ENCODE measurements at regions not wholly inside any gene's neighbourhood (a gene's known extent, or its start where the extent isn't known, plus 50 kb on each side); places are given as distances from the start of the nearest gene placed in this dataset.

DNA sequence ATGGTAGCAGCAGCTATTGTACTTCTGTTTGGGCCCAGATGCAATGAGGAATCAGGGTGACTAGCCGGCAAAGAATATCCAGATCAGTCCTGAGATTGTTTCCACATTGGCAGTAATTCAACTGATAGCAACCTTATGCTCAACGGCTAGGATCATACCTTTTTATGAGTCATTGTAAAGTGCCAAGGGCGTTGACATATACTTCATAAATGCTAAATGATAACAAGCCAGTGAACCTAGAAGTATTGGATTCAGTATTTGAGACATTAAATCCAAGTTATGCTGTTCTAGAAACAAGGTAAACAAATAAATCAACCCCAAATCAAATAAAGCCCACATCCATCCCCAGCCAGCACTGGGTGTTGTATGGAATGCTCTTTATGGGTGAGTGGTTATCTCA lies 207.1 kb upstream of the ZFHX3 start:
- intact Hi-C loops (cut with DNase I), result no loop called here
- 82 to 87% (median 85%) methylated on average over 3 of the region's 3 CpGs for WGBS, 3 donors
- no peaks in the 10 kb centered on the region for H3K4me1 ChIP-seq
- no peaks in the 10 kb centered on the region for H3K36me3 ChIP-seq (ENCODE audit: insufficient read depth in 1 of 2, low read depth in 1 of 2)
- DNase-seq, result no peak
- ATAC-seq, result no peak
- no peak overlapping the region for H3K27ac ChIP-seq
- H3K9me3 ChIP-seq, result no peaks in the 10 kb centered on the region
- no peak overlapping the region for H3K4me3 ChIP-seq
- TF ChIP-seq, protein P1, sequence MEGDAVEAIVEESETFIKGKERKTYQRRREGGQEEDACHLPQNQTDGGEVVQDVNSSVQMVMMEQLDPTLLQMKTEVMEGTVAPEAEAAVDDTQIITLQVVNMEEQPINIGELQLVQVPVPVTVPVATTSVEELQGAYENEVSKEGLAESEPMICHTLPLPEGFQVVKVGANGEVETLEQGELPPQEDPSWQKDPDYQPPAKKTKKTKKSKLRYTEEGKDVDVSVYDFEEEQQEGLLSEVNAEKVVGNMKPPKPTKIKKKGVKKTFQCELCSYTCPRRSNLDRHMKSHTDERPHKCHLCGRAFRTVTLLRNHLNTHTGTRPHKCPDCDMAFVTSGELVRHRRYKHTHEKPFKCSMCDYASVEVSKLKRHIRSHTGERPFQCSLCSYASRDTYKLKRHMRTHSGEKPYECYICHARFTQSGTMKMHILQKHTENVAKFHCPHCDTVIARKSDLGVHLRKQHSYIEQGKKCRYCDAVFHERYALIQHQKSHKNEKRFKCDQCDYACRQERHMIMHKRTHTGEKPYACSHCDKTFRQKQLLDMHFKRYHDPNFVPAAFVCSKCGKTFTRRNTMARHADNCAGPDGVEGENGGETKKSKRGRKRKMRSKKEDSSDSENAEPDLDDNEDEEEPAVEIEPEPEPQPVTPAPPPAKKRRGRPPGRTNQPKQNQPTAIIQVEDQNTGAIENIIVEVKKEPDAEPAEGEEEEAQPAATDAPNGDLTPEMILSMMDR (IDR thresholded peaks at IDR 0.05), result no peak
- no peaks in the 10 kb centered on the region for H3K27me3 ChIP-seq (ENCODE audit: insufficient read depth in 3 of 3, low read length in 2 of 3)

DNA sequence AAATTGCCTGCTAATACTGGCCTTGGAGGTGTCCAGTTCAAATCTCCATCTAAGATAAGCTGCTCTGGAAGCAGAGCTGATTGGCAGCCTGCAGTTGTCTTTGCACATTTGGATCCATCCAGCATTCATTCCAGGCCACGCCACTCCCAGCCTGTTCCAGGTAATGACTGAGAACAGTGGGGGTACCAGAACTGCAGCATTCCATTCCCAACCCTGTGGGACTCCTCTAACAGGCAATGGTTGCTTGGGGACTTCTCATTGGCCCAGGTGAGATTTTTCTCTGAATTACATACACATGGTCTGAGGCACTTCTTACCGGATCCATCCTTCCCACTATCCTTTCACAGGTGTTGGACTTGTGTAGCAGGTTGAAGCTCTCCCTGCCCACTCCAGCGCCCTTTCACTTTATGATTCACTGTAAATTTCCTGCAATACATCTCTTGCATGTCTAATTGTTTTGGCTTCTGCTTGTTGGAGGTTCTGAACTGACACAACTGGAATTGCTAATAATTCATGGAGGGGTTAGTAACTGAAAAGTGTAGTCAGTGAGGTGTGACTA lies 206.1 kb upstream of the ZFHX3 start:
- no peak for ATAC-seq
- no peaks in the 10 kb centered on the region for H3K9me3 ChIP-seq
- no peak overlapping the region for H3K4me3 ChIP-seq
- WGBS, 3 donors, result 74 to 82% (median 80%) methylated on average over 3 of the region's 3 CpGs
- intact Hi-C loops (cut with DNase I), result no loop called here
- no peak overlapping the region for H3K27ac ChIP-seq
- H3K36me3 ChIP-seq (ENCODE audit: insufficient read depth in 1 of 2, low read depth in 1 of 2), result no peaks in the 10 kb centered on the region
- no peaks in the 10 kb centered on the region for H3K4me1 ChIP-seq
- no peaks in the 10 kb centered on the region for H3K27me3 ChIP-seq (ENCODE audit: insufficient read depth in 3 of 3, low read length in 2 of 3)
- TF ChIP-seq, protein P1 (IDR thresholded peaks at IDR 0.05), result no peak
- DNase-seq, result no peak

DNA sequence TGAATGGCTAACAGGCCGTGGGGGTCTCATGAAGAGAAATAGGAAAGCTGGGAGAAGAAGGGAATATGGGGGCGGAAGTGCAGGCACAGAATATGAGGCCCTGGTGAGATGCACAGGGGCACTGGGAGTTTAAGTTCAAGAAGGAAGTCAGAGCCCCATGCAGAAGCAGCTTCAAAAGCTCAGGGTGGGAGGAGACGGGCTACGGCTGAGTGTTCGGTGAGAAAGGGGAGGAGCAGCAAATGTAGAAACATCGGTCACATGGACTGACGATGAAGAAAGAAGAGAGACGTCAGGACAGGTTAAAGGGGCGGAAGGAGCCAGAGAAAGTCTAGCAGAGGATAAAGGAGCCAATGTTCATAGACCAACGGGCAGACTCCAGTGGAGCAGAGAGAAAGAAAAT lies 204.5 kb upstream of the ZFHX3 start:
- no peaks in the 10 kb centered on the region for H3K36me3 ChIP-seq (ENCODE audit: insufficient read depth in 1 of 2, low read depth in 1 of 2)
- intact Hi-C loops (cut with DNase I), result no loop called here
- 65 to 77% (median 68%) methylated on average over 10 of the region's 10 CpGs for WGBS, 3 donors
- no peak for DNase-seq
- TF ChIP-seq, protein P1 (IDR thresholded peaks at IDR 0.05), result no peak
- H3K27ac ChIP-seq, result no peak overlapping the region
- no peaks in the 10 kb centered on the region for H3K9me3 ChIP-seq
- no peak overlapping the region for H3K4me3 ChIP-seq
- H3K4me1 ChIP-seq, result no peaks in the 10 kb centered on the region
- no peak for ATAC-seq
- no peaks in the 10 kb centered on the region for H3K27me3 ChIP-seq (ENCODE audit: insufficient read depth in 3 of 3, low read length in 2 of 3)

DNA sequence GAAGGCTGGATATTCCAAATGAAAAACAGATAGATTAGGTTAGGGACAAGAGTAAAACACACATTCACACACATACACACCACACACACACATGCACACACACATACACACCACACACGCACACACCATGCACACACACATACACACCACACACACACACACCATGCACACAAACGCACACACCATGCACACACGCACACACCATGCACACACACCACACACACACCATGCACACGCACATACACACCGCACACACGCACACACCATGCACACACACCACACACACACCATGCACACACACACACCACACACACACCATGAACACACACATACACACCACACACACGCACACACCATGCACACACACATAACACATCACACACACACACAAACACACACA lies 203.7 kb upstream of the ZFHX3 start:
- no peaks in the 10 kb centered on the region for H3K36me3 ChIP-seq (ENCODE audit: insufficient read depth in 1 of 2, low read depth in 1 of 2)
- H3K9me3 ChIP-seq, result no peaks in the 10 kb centered on the region
- ATAC-seq (no peak), DNase-seq (no peak)
- no peak overlapping the region for H3K4me3 ChIP-seq
- H3K27ac ChIP-seq, result no peak overlapping the region
- TF ChIP-seq, protein P1 (IDR thresholded peaks at IDR 0.05), result no peak
- WGBS, 3 donors, result 89 to 94% (median 89%) methylated on average over 4 to 7 of the region's 7 CpGs
- no peaks in the 10 kb centered on the region for H3K4me1 ChIP-seq
- no peaks in the 10 kb centered on the region for H3K27me3 ChIP-seq (ENCODE audit: insufficient read depth in 3 of 3, low read length in 2 of 3)
- intact Hi-C loops (cut with DNase I), result no loop called here

DNA sequence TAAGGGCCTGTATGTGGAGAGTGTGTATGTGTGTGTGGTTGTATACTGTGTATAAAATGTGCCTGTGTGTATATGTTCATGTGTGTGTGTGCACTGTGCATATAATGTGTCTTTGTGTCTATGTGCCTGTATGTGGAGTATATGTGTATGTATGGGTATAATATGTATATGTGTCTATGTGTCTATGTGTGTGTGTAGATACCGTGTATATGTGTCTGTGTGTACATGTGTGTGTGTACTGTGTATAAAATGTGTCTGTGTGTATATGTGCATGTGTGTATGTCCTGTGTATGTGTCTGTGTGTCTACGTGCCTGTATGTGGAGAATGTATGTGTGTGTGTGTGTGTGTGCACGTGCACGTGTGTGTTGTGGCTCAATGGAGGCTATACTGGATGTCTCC lies 200.4 kb upstream of the ZFHX3 start:
- H3K4me1 ChIP-seq, result no peaks in the 10 kb centered on the region

More for the DNA sequence above, 200.4 kb upstream of the ZFHX3 start:
- ATAC-seq (no peak), DNase-seq (no peak)
- no peaks in the 10 kb centered on the region for H3K9me3 ChIP-seq
- H3K27me3 ChIP-seq (ENCODE audit: insufficient read depth in 3 of 3, low read length in 2 of 3), result peaks cover 0 to 3% (median 0%) of the 10 kb centered on the region in 3 donors
- H3K27ac ChIP-seq, result no peak overlapping the region
- no peaks in the 10 kb centered on the region for H3K36me3 ChIP-seq (ENCODE audit: insufficient read depth in 1 of 2, low read depth in 1 of 2)
- 91 to 95% (median 93%) methylated on average over 4 of the region's 4 CpGs for WGBS, 3 donors
- no peak overlapping the region for H3K4me3 ChIP-seq
- intact Hi-C loops (cut with DNase I), result no loop called here
- TF ChIP-seq, protein P1 (IDR thresholded peaks at IDR 0.05), result no peak

Measured in psoas muscle (tissue), 7 donors.